Type B pancreatic cell (in vitro differentiated cells): ENCODE measurements at regions not wholly inside any gene's neighbourhood (a gene's known extent, or its start where the extent isn't known, plus 50 kb on each side); places are given as distances from the start of the nearest gene placed in this dataset.

Source experiments
- DNase-seq: peaks from one replicate; pipeline ENCODE4 v3.0.0; 2021; ENCODE audit warnings: mixed read lengths; ENCODE audit not compliant: unreplicated experiment; ENCODE audit errors: extremely low spot score
- H3K27ac Mint-ChIP-seq: 2 replicates; pipeline ENCODE4 v1.8.0; 2021; ENCODE audit warnings: mild to moderate bottlenecking, mixed read lengths
- H3K27me3 Mint-ChIP-seq: 2 replicates; pipeline ENCODE4 v1.8.0; 2021; ENCODE audit warnings: mixed read lengths
- H3K36me3 Mint-ChIP-seq: 2 replicates; pipeline ENCODE4 v1.8.0; 2021; ENCODE audit warnings: mixed read lengths
- H3K4me1 Mint-ChIP-seq: one replicate; pipeline ENCODE4 v1.8.0; 2021; ENCODE audit warnings: mixed read lengths; ENCODE audit not compliant: unreplicated experiment
- H3K4me3 Mint-ChIP-seq: 2 replicates; pipeline ENCODE4 v1.8.0; 2021; ENCODE audit warnings: mild to moderate bottlenecking, mixed read lengths
- H3K9me3 Mint-ChIP-seq: 2 replicates; pipeline ENCODE4 v1.8.0; 2021; ENCODE audit warnings: mixed read lengths
- TF ChIP-seq, protein P1 (sequence below): fragments of 200-600 bp; sonication (generic); conservative IDR thresholded peaks from 2 replicates; pipeline ENCODE4 v1.5.0; 2021; ENCODE audit warnings: antibody characterized with exemption, mild to moderate bottlenecking

DNA sequence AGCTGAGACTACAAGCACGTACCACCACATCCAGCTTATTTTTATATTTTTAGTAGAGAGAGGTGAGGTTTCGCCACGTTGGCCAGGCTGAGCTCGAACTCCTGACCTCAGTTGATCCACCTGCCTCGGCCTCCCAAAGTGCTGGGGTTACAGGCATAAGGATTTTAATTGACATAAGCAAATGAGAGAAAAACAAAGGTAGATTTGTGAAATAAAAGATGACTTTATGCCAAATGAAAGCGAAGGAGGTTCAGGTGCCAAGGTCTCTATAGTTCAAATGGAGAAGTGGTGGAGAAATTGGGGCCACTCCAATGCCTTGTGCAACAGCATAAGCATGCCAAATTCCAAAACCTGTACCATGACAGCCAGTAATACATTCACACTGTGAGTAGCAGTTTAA is 180.6 kb downstream of the MREG start:
- Mint-ChIP-seq H3K9me3 (no peaks in the 10 kb centered on the region), H3K4me3 (no peak overlapping the region), H3K4me1 (peaks cover 31% of the 10 kb centered on the region), H3K27ac (no peak overlapping the region), H3K36me3 (no peaks in the 10 kb centered on the region), H3K27me3 (no peaks in the 10 kb centered on the region)
- TF ChIP-seq, protein P1, sequence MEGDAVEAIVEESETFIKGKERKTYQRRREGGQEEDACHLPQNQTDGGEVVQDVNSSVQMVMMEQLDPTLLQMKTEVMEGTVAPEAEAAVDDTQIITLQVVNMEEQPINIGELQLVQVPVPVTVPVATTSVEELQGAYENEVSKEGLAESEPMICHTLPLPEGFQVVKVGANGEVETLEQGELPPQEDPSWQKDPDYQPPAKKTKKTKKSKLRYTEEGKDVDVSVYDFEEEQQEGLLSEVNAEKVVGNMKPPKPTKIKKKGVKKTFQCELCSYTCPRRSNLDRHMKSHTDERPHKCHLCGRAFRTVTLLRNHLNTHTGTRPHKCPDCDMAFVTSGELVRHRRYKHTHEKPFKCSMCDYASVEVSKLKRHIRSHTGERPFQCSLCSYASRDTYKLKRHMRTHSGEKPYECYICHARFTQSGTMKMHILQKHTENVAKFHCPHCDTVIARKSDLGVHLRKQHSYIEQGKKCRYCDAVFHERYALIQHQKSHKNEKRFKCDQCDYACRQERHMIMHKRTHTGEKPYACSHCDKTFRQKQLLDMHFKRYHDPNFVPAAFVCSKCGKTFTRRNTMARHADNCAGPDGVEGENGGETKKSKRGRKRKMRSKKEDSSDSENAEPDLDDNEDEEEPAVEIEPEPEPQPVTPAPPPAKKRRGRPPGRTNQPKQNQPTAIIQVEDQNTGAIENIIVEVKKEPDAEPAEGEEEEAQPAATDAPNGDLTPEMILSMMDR = no peak
- DNase-seq = no peak

- TF ChIP-seq, protein P1 = no peak
- Mint-ChIP-seq H3K4me1 (peaks cover 34% of the 10 kb centered on the region), H3K9me3 (no peaks in the 10 kb centered on the region), H3K36me3 (no peaks in the 10 kb centered on the region), H3K4me3 (no peak overlapping the region), H3K27ac (peak overlapping the region; percentile 68), H3K27me3 (no peaks in the 10 kb centered on the region)
- DNase-seq = no peak
Observed at GRCh38 chr2:215831296-215831913, 181.9 kb downstream of the MREG start.

DNA sequence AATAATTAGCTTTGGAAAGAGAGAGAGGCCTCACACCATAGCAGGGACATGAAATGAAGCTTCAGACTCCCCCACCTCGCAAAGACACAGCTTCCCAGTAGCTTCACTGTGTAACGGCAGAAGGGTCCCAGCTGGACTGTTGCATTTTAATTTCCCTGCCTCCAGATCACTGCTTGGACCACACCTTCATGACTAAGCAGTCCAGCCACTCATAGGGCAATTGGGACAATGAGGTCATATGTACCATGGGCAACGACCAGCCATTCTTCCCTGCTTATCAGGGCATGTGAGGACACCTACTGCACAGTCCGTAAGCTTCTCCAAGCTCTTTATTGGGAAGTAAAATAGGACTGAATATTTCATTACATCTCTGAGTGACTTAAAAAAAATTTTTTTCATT is 183.0 kb downstream of the MREG start:
- Mint-ChIP-seq H3K27ac (no peak overlapping the region), H3K27me3 (no peaks in the 10 kb centered on the region), H3K4me1 (peaks cover 27% of the 10 kb centered on the region), H3K36me3 (no peaks in the 10 kb centered on the region), H3K9me3 (no peaks in the 10 kb centered on the region), H3K4me3 (no peak overlapping the region)
- DNase-seq = no peak
- TF ChIP-seq, protein P1 = no peak

- DNase-seq = no peak
- no peak overlapping the region for H3K4me3 Mint-ChIP-seq
- no peaks in the 10 kb centered on the region for H3K36me3 Mint-ChIP-seq
- H3K4me1 Mint-ChIP-seq = peaks cover 27% of the 10 kb centered on the region
- no peaks in the 10 kb centered on the region for H3K9me3 Mint-ChIP-seq
- H3K27me3 Mint-ChIP-seq = no peaks in the 10 kb centered on the region
- no peak overlapping the region for H3K27ac Mint-ChIP-seq
- TF ChIP-seq, protein P1 = no peak
Observed at GRCh38 chr2:215829261-215829660, 184.1 kb downstream of the MREG start.

DNA sequence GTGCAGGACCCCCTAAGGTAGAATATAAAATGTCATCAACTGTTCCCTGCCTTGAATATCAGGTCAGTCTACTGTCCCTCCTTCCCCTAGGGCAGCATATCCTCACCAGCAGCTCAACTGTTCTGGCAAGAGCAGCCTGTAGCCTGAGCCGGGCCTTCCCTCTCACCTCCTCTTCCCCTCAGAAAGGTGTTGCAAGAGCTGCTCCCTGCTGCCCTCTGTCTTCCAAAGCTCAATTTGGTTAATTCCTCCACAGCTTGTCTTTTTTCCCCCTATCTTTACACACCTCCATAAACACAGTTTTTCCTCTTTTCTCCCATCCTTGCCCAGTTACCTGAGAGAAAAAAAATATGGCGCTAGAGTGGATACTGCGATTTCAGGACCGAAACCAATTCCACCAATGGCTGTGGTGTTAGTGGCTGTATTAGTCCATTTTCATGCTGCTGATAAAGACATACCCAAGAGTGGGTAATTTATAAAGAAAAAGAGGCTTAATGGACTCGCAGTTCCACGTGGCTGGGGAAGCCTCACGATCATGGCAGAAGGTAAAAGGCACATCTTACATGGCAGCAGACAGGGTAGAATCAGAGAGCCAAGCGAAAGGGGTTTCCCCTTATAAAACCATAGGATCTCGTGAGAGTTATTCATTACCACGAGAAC is 184.7 kb downstream of the MREG start:
- Mint-ChIP-seq H3K4me3 (peak overlapping the region; percentile 0), H3K36me3 (no peaks in the 10 kb centered on the region), H3K4me1 (peaks cover 24% of the 10 kb centered on the region), H3K27me3 (no peaks in the 10 kb centered on the region), H3K9me3 (no peaks in the 10 kb centered on the region), H3K27ac (peak overlapping the region; percentile 34)
- TF ChIP-seq, protein P1 = peak; percentile 73
- DNase-seq = no peak
